Astrocyte (in vitro differentiated cells and primary cell): ENCODE measurements at regions not wholly inside any gene's neighbourhood (a gene's known extent, or its start where the extent isn't known, plus 50 kb on each side); places are given as distances from the start of the nearest gene placed in this dataset.
"Not testable (repeated sequence)": the region's sequence is repeated elsewhere in the genome, so short reads cannot be mapped to it uniquely, and the experiment has no call there.

Experiments used
- DNase-seq: peaks from one replicate; pipeline ENCODE4 v3.0.0-alpha.2; 2010; ENCODE audit warnings: low read depth
- FAIRE-seq: peaks from 2 replicates; lab custom pipeline; 2011; peaks lifted over from hg19 to GRCh38; lab: Jason Lieb, UNC
- H2AFZ ChIP-seq: 2 replicates; pipeline ENCODE4 v1.6.0; 2012; ENCODE audit warnings: low read depth, low read length, inconsistent platforms
- H3K27ac ChIP-seq: 2 replicates; pipeline ENCODE4 v1.5.1; 2011; ENCODE audit warnings: low read depth, low read length, inconsistent platforms
- H3K27me3 ChIP-seq: 2 replicates; pipeline ENCODE4 v1.6.0; 2011; ENCODE audit warnings: low read length, inconsistent platforms; ENCODE audit not compliant: insufficient read depth
- H3K36me3 ChIP-seq: 2 replicates; pipeline ENCODE4 v1.5.1; 2011; ENCODE audit warnings: low read length, inconsistent platforms; ENCODE audit not compliant: insufficient read depth
- H3K4me1 ChIP-seq: 2 replicates; pipeline ENCODE4 v1.5.1; 2011; ENCODE audit warnings: low read length, inconsistent platforms; ENCODE audit not compliant: insufficient read depth
- H3K4me2 ChIP-seq: 2 replicates; pipeline ENCODE4 v1.6.0; 2012; ENCODE audit warnings: low read length, inconsistent platforms
- H3K4me3 ChIP-seq: 2 replicates; pipeline ENCODE4 v1.5.1; 2011; ENCODE audit warnings: low read depth, mild to moderate bottlenecking, low read length, inconsistent platforms; ENCODE audit not compliant: insufficient read depth
- H3K79me2 ChIP-seq: 2 replicates; pipeline ENCODE4 v1.6.0; 2012; ENCODE audit warnings: mild to moderate bottlenecking, low read length, inconsistent platforms; ENCODE audit not compliant: insufficient read depth
- H3K9ac ChIP-seq: 2 replicates; pipeline ENCODE4 v1.6.0; 2012; ENCODE audit warnings: mild to moderate bottlenecking, low read length, inconsistent platforms
- H3K9me3 ChIP-seq: 2 replicates; pipeline ENCODE4 v1.5.1; 2012; ENCODE audit warnings: low read depth, mild to moderate bottlenecking, low read length, inconsistent platforms; ENCODE audit not compliant: insufficient read depth
- H4K20me1 ChIP-seq: 2 replicates; pipeline ENCODE4 v1.6.0; 2012; ENCODE audit warnings: low read length, inconsistent platforms; ENCODE audit not compliant: insufficient read depth
- H3K27ac Mint-ChIP-seq: one replicate; pipeline ENCODE4 v1.8.0; 2021; ENCODE audit warnings: mild to moderate bottlenecking, mixed read lengths; ENCODE audit not compliant: unreplicated experiment
- H3K27me3 Mint-ChIP-seq: one replicate; pipeline ENCODE4 v1.8.0; 2021; ENCODE audit warnings: low read depth, mixed read lengths; ENCODE audit not compliant: unreplicated experiment
- H3K36me3 Mint-ChIP-seq: one replicate; pipeline ENCODE4 v1.8.0; 2021; ENCODE audit warnings: low read depth, mixed read lengths; ENCODE audit not compliant: unreplicated experiment
- H3K4me1 Mint-ChIP-seq: one replicate; pipeline ENCODE4 v1.8.0; 2021; ENCODE audit warnings: low read depth, mixed read lengths; ENCODE audit not compliant: unreplicated experiment
- H3K4me3 Mint-ChIP-seq: one replicate; pipeline ENCODE4 v1.8.0; 2021; ENCODE audit warnings: mild to moderate bottlenecking, moderate library complexity, mixed read lengths; ENCODE audit not compliant: unreplicated experiment
- H3K9me3 Mint-ChIP-seq: one replicate; pipeline ENCODE4 v1.8.0; 2021; ENCODE audit warnings: mild to moderate bottlenecking, mixed read lengths; ENCODE audit not compliant: unreplicated experiment
- CTCF ChIP-seq: IDR thresholded peaks from 2 replicates; pipeline ENCODE4 v1.5.1; 2011; ENCODE audit warnings: low read depth, mild to moderate bottlenecking, inconsistent platforms, low read length, moderate library complexity; ENCODE audit not compliant: insufficient read depth
- EZH2 ChIP-seq: IDR thresholded peaks from 2 replicates; pipeline ENCODE4 v1.6.1; 2012; ENCODE audit warnings: mild to moderate bottlenecking, low read length, inconsistent platforms; ENCODE audit not compliant: insufficient read depth

DNA sequence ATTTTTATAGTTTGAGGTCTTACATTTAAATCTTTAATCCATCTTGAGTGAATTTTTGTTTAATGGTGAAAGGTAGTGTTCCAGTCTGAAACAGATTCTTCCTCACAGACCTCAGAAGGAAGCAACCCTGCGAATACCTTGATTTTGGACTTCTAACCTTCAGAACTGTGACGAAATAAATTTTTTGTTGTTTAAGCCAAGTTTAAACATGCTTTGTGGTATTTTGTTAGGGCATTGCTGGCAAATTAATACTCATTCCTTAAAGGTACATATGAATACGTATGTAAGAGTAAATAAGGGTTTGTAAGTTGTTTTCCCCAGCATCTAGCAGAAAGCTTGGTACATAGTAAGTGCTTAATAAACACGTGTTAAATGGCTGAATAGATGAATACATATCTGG is 100.3 kb downstream of the SEC16B start:
- no peaks in the 10 kb centered on the region for H3K27me3 Mint-ChIP-seq
- Histone ChIP-seq H3K4me1 (peaks cover 8% of the 10 kb centered on the region), H3K79me2 (no peaks in the 10 kb centered on the region), H3K27ac (no peak overlapping the region), H3K36me3 (no peaks in the 10 kb centered on the region), H3K9ac (no peak overlapping the region), H3K9me3 (no peaks in the 10 kb centered on the region), H4K20me1 (no peaks in the 10 kb centered on the region), H3K4me2 (no peak overlapping the region), H3K27me3 (no peaks in the 10 kb centered on the region), H2AFZ (no peak overlapping the region), H3K4me3 (no peak overlapping the region)
- DNase-seq: no peak
- FAIRE-seq: peak; percentile 5
- H3K9me3 Mint-ChIP-seq: peaks cover 3% of the 10 kb centered on the region
- no peak overlapping the region for H3K27ac Mint-ChIP-seq
- no peaks in the 10 kb centered on the region for H3K36me3 Mint-ChIP-seq
- peaks cover 13% of the 10 kb centered on the region for H3K4me1 Mint-ChIP-seq
- H3K4me3 Mint-ChIP-seq: no peak overlapping the region
- TF ChIP-seq CTCF: no peak
- TF ChIP-seq EZH2: no peak

DNA sequence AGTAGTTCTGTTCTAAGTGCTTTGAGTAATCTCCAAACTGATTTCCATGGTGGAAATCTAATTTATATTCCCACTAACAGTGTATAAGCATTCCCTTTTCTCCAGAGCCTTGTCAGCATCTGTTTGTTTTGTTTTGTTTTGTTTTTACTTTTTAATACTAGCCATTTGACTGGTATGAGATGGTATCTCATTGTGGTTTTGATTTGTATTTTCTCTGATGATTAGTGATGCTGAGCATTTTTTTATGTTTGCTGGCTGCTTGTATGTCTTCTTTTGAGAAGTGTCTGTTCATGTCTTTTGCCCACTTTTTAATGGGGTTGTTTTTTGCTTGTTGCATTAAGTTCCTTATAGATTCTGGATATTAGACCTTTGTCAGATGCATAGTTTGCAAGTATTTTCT is 100.8 kb downstream of the SEC16B start:
- H2AFZ ChIP-seq, H3K27me3 ChIP-seq, H3K4me3 ChIP-seq, H3K27me3 Mint-ChIP-seq, H3K36me3 ChIP-seq, H3K79me2 ChIP-seq, DNase-seq, H3K9me3 Mint-ChIP-seq, H3K36me3 Mint-ChIP-seq, H3K27ac ChIP-seq, H3K9me3 ChIP-seq, FAIRE-seq, H3K4me3 Mint-ChIP-seq, H3K27ac Mint-ChIP-seq, H3K4me1 ChIP-seq, H4K20me1 ChIP-seq, H3K9ac ChIP-seq, H3K4me2 ChIP-seq: not testable (repeated sequence)
- H3K4me1 Mint-ChIP-seq: peaks cover 13% of the 10 kb centered on the region

GRCh38 chr1:177865807-177866206 is 104.1 kb downstream of the SEC16B start:
- H3K4me1 ChIP-seq: no peaks in the 10 kb centered on the region
- no peak overlapping the region for H3K27ac ChIP-seq
- H3K4me1 Mint-ChIP-seq: peaks cover 2% of the 10 kb centered on the region
- H3K9me3 ChIP-seq: no peaks in the 10 kb centered on the region
- DNase-seq: no peak
- no peaks in the 10 kb centered on the region for H3K27me3 ChIP-seq
- no peak overlapping the region for H3K27ac Mint-ChIP-seq
- H4K20me1 ChIP-seq: no peaks in the 10 kb centered on the region
- H3K9me3 Mint-ChIP-seq: peaks cover 3% of the 10 kb centered on the region
- no peak overlapping the region for H3K4me3 ChIP-seq
- no peaks in the 10 kb centered on the region for H3K79me2 ChIP-seq
- H3K4me3 Mint-ChIP-seq: no peak overlapping the region
- H3K36me3 Mint-ChIP-seq: no peaks in the 10 kb centered on the region
- FAIRE-seq: no peak
- H3K27me3 Mint-ChIP-seq: peaks cover 8% of the 10 kb centered on the region
- H3K9ac ChIP-seq: no peak overlapping the region
- no peak overlapping the region for H3K4me2 ChIP-seq
- no peaks in the 10 kb centered on the region for H3K36me3 ChIP-seq
- H2AFZ ChIP-seq: no peak overlapping the region
- TF ChIP-seq EZH2 (no peak), CTCF (no peak)
